ENCODE measurements at regions not wholly inside any gene's neighbourhood (a gene's known extent, or its start where the extent isn't known, plus 50 kb on each side); places are given as distances from the start of the nearest gene placed in this dataset.
A peak's percentile ranks its signal among the peaks of the same experiment; 100 is the strongest.

- POLR2A ChIA-PET, result no interaction called here
- TF ChIP-seq CTCF (IDR thresholded peaks at IDR 0.05; ENCODE audit: insufficient read depth, low read depth, low read length), result no peak
- peaks cover 1% of the 10 kb centered on the region; the same call in 1 of the 2 replicates for H3K27me3 ChIP-seq (ENCODE audit: control insufficient read depth, insufficient read depth, low read length)
- CTCF ChIA-PET, result no interaction called here
- no peak overlapping the region for H3K4me3 ChIP-seq (ENCODE audit: low read depth, low read length)
- no peak for DNase-seq (ENCODE audit: low read depth)
- no peaks in the 10 kb centered on the region for H3K36me3 ChIP-seq (ENCODE audit: control insufficient read depth, insufficient read depth, low read length)
Observed at GRCh38 chr18:22630980-22631379, 213.3 kb upstream of the CTAGE1 start.

GRCh38 chr18:22632191-22632590 is 214.5 kb upstream of the CTAGE1 start:
- CTCF ChIA-PET, result no interaction called here
- POLR2A ChIA-PET, result no interaction called here
- no peak for DNase-seq (ENCODE audit: low read depth)
- no peak for TF ChIP-seq CTCF (IDR thresholded peaks at IDR 0.05; ENCODE audit: insufficient read depth, low read depth, low read length)
- peaks cover 1% of the 10 kb centered on the region; the same call in 1 of the 2 replicates for H3K27me3 ChIP-seq (ENCODE audit: control insufficient read depth, insufficient read depth, low read length)
- H3K36me3 ChIP-seq (ENCODE audit: control insufficient read depth, insufficient read depth, low read length), result no peaks in the 10 kb centered on the region
- no peak overlapping the region for H3K4me3 ChIP-seq (ENCODE audit: low read depth, low read length)

- Histone ChIP-seq H3K36me3 (ENCODE audit: control insufficient read depth, insufficient read depth, low read length) (no peaks in the 10 kb centered on the region), H3K4me3 (ENCODE audit: low read depth, low read length) (no peak overlapping the region), H3K27me3 (ENCODE audit: control insufficient read depth, insufficient read depth, low read length) (0 out of 2 replicates have a peak, but pooled peaks cover 1% of the 10 kb centered on the region)
- ChIA-PET CTCF (no interaction called here), POLR2A (no interaction called here)
- no peak for TF ChIP-seq CTCF (IDR thresholded peaks at IDR 0.05; ENCODE audit: insufficient read depth, low read depth, low read length)
- DNase-seq (ENCODE audit: low read depth), result no peak
Observed at GRCh38 chr18:22634464-22634863, 216.7 kb upstream of the CTAGE1 start.

GRCh38 chr18:22637787-22638186 is 220.1 kb upstream of the CTAGE1 start:
- peak; percentile 41 for DNase-seq (ENCODE audit: low read depth)
- no peak for TF ChIP-seq CTCF (IDR thresholded peaks at IDR 0.05; ENCODE audit: insufficient read depth, low read depth, low read length)
- POLR2A ChIA-PET, result no interaction called here
- H3K36me3 ChIP-seq (ENCODE audit: control insufficient read depth, insufficient read depth, low read length), result no peaks in the 10 kb centered on the region
- no peak overlapping the region for H3K4me3 ChIP-seq (ENCODE audit: low read depth, low read length)
- CTCF ChIA-PET, result interaction anchor here (0.7 kb wide), 1 partner anchor 640 kb away, joined by 3 read pairs; no protein-coding TSS in a partner anchor
- H3K27me3 ChIP-seq (ENCODE audit: control insufficient read depth, insufficient read depth, low read length), result no peaks in the 10 kb centered on the region

GRCh38 chr18:22639026-22639463 is 221.3 kb upstream of the CTAGE1 start:
- TF ChIP-seq CTCF (IDR thresholded peaks at IDR 0.05; ENCODE audit: insufficient read depth, low read depth, low read length), result no peak
- ChIA-PET CTCF (no interaction called here), POLR2A (no interaction called here)
- DNase-seq (ENCODE audit: low read depth), result peak; percentile 68
- Histone ChIP-seq H3K36me3 (ENCODE audit: control insufficient read depth, insufficient read depth, low read length) (no peaks in the 10 kb centered on the region), H3K4me3 (ENCODE audit: low read depth, low read length) (no peak overlapping the region), H3K27me3 (ENCODE audit: control insufficient read depth, insufficient read depth, low read length) (no peaks in the 10 kb centered on the region)
